Astrocyte (in vitro differentiated cells and primary cell): ENCODE measurements at regions not wholly inside any gene's neighbourhood (a gene's known extent, or its start where the extent isn't known, plus 50 kb on each side); places are given as distances from the start of the nearest gene placed in this dataset.

Source experiments
- DNase-seq: peaks from one replicate; pipeline ENCODE4 v3.0.0-alpha.2; 2010; ENCODE audit warnings: low read depth
- FAIRE-seq: peaks from 2 replicates; lab custom pipeline; 2011; peaks lifted over from hg19 to GRCh38; lab: Jason Lieb, UNC
- H2AFZ ChIP-seq: 2 replicates; pipeline ENCODE4 v1.6.0; 2012; ENCODE audit warnings: low read depth, low read length, inconsistent platforms
- H3K27ac ChIP-seq: 2 replicates; pipeline ENCODE4 v1.5.1; 2011; ENCODE audit warnings: low read depth, low read length, inconsistent platforms
- H3K27me3 ChIP-seq: 2 replicates; pipeline ENCODE4 v1.6.0; 2011; ENCODE audit warnings: low read length, inconsistent platforms; ENCODE audit not compliant: insufficient read depth
- H3K36me3 ChIP-seq: 2 replicates; pipeline ENCODE4 v1.5.1; 2011; ENCODE audit warnings: low read length, inconsistent platforms; ENCODE audit not compliant: insufficient read depth
- H3K4me1 ChIP-seq: 2 replicates; pipeline ENCODE4 v1.5.1; 2011; ENCODE audit warnings: low read length, inconsistent platforms; ENCODE audit not compliant: insufficient read depth
- H3K4me2 ChIP-seq: 2 replicates; pipeline ENCODE4 v1.6.0; 2012; ENCODE audit warnings: low read length, inconsistent platforms
- H3K4me3 ChIP-seq: 2 replicates; pipeline ENCODE4 v1.5.1; 2011; ENCODE audit warnings: low read depth, mild to moderate bottlenecking, low read length, inconsistent platforms; ENCODE audit not compliant: insufficient read depth
- H3K79me2 ChIP-seq: 2 replicates; pipeline ENCODE4 v1.6.0; 2012; ENCODE audit warnings: mild to moderate bottlenecking, low read length, inconsistent platforms; ENCODE audit not compliant: insufficient read depth
- H3K9ac ChIP-seq: 2 replicates; pipeline ENCODE4 v1.6.0; 2012; ENCODE audit warnings: mild to moderate bottlenecking, low read length, inconsistent platforms
- H3K9me3 ChIP-seq: 2 replicates; pipeline ENCODE4 v1.5.1; 2012; ENCODE audit warnings: low read depth, mild to moderate bottlenecking, low read length, inconsistent platforms; ENCODE audit not compliant: insufficient read depth
- H4K20me1 ChIP-seq: 2 replicates; pipeline ENCODE4 v1.6.0; 2012; ENCODE audit warnings: low read length, inconsistent platforms; ENCODE audit not compliant: insufficient read depth
- H3K27ac Mint-ChIP-seq: one replicate; pipeline ENCODE4 v1.8.0; 2021; ENCODE audit warnings: mild to moderate bottlenecking, mixed read lengths; ENCODE audit not compliant: unreplicated experiment
- H3K27me3 Mint-ChIP-seq: one replicate; pipeline ENCODE4 v1.8.0; 2021; ENCODE audit warnings: low read depth, mixed read lengths; ENCODE audit not compliant: unreplicated experiment
- H3K36me3 Mint-ChIP-seq: one replicate; pipeline ENCODE4 v1.8.0; 2021; ENCODE audit warnings: low read depth, mixed read lengths; ENCODE audit not compliant: unreplicated experiment
- H3K4me1 Mint-ChIP-seq: one replicate; pipeline ENCODE4 v1.8.0; 2021; ENCODE audit warnings: low read depth, mixed read lengths; ENCODE audit not compliant: unreplicated experiment
- H3K4me3 Mint-ChIP-seq: one replicate; pipeline ENCODE4 v1.8.0; 2021; ENCODE audit warnings: mild to moderate bottlenecking, moderate library complexity, mixed read lengths; ENCODE audit not compliant: unreplicated experiment
- H3K9me3 Mint-ChIP-seq: one replicate; pipeline ENCODE4 v1.8.0; 2021; ENCODE audit warnings: mild to moderate bottlenecking, mixed read lengths; ENCODE audit not compliant: unreplicated experiment
- EZH2 ChIP-seq: IDR thresholded peaks from 2 replicates; pipeline ENCODE4 v1.6.1; 2012; ENCODE audit warnings: mild to moderate bottlenecking, low read length, inconsistent platforms; ENCODE audit not compliant: insufficient read depth
- TF ChIP-seq, protein P1 (sequence below): IDR thresholded peaks from 2 replicates; pipeline ENCODE4 v1.5.1; 2011; ENCODE audit warnings: low read depth, mild to moderate bottlenecking, inconsistent platforms, low read length, moderate library complexity; ENCODE audit not compliant: insufficient read depth

DNA sequence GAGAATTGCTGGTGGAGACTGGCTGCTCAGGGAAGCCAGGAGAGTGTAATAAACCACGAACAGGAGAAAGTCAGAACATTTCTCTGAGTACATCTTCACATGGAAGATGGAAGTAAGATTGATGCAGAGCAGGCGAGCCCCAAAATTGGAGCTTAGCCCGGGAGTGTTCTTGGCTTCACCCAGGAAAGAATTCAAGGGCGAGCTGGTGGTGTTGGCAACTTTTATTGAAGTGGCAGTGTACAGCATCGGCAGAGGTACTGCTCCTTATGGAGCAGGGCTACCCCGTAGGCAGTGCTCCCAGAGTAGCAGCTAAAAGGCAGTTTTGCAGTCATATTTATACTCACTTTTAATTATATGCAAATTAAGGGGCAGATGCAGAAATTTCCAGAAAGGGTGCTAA, 281.4 kb upstream of the MEX3C start:
- Histone ChIP-seq H2AFZ (no peak overlapping the region), H3K36me3 (no peaks in the 10 kb centered on the region), H3K9me3 (no peaks in the 10 kb centered on the region), H3K4me1 (no peaks in the 10 kb centered on the region), H3K4me3 (no peak overlapping the region), H4K20me1 (no peaks in the 10 kb centered on the region), H3K27me3 (no peaks in the 10 kb centered on the region), H3K27ac (no peak overlapping the region), H3K9ac (no peak overlapping the region), H3K79me2 (no peaks in the 10 kb centered on the region), H3K4me2 (no peak overlapping the region)
- no peak overlapping the region for H3K27ac Mint-ChIP-seq
- no peak for TF ChIP-seq EZH2
- TF ChIP-seq, protein P1, sequence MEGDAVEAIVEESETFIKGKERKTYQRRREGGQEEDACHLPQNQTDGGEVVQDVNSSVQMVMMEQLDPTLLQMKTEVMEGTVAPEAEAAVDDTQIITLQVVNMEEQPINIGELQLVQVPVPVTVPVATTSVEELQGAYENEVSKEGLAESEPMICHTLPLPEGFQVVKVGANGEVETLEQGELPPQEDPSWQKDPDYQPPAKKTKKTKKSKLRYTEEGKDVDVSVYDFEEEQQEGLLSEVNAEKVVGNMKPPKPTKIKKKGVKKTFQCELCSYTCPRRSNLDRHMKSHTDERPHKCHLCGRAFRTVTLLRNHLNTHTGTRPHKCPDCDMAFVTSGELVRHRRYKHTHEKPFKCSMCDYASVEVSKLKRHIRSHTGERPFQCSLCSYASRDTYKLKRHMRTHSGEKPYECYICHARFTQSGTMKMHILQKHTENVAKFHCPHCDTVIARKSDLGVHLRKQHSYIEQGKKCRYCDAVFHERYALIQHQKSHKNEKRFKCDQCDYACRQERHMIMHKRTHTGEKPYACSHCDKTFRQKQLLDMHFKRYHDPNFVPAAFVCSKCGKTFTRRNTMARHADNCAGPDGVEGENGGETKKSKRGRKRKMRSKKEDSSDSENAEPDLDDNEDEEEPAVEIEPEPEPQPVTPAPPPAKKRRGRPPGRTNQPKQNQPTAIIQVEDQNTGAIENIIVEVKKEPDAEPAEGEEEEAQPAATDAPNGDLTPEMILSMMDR: no peak
- DNase-seq (no peak), FAIRE-seq (no peak)
- no peak overlapping the region for H3K4me3 Mint-ChIP-seq
- no peaks in the 10 kb centered on the region for H3K9me3 Mint-ChIP-seq
- H3K36me3 Mint-ChIP-seq: no peaks in the 10 kb centered on the region
- no peaks in the 10 kb centered on the region for H3K27me3 Mint-ChIP-seq
- peaks cover 4% of the 10 kb centered on the region for H3K4me1 Mint-ChIP-seq

DNA sequence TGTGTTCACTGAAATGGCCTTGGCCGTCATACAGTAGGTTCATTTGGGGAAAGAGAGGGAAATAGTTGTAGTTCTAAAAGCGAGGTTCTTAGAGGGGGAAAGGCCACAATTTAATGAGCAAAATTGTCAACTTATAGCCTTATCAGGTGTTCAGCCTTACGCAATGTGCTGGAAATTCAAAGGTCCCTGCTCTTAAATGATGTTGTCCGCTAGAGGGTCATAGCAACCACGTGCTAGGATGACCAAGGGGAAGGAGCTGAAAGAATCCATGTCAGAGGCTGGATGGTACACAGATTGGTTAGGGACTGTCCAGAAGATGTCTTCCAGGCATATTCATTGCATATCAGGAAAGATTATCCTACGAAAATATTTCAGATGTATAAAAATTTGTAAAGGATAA, 282.3 kb upstream of the MEX3C start:
- H4K20me1 ChIP-seq: no peaks in the 10 kb centered on the region
- H3K79me2 ChIP-seq: no peaks in the 10 kb centered on the region
- Mint-ChIP-seq H3K9me3 (no peaks in the 10 kb centered on the region), H3K27me3 (no peaks in the 10 kb centered on the region), H3K4me3 (no peak overlapping the region), H3K36me3 (no peaks in the 10 kb centered on the region), H3K27ac (no peak overlapping the region), H3K4me1 (peaks cover 4% of the 10 kb centered on the region)
- H3K4me2 ChIP-seq: no peak overlapping the region
- FAIRE-seq (no peak), DNase-seq (no peak)
- no peak overlapping the region for H3K4me3 ChIP-seq
- H3K27me3 ChIP-seq: no peaks in the 10 kb centered on the region
- H3K4me1 ChIP-seq: no peaks in the 10 kb centered on the region
- no peak overlapping the region for H3K9ac ChIP-seq
- H3K9me3 ChIP-seq: no peaks in the 10 kb centered on the region
- TF ChIP-seq, protein P1: no peak
- no peak for TF ChIP-seq EZH2
- H2AFZ ChIP-seq: no peak overlapping the region
- H3K27ac ChIP-seq: no peak overlapping the region
- H3K36me3 ChIP-seq: no peaks in the 10 kb centered on the region

DNA sequence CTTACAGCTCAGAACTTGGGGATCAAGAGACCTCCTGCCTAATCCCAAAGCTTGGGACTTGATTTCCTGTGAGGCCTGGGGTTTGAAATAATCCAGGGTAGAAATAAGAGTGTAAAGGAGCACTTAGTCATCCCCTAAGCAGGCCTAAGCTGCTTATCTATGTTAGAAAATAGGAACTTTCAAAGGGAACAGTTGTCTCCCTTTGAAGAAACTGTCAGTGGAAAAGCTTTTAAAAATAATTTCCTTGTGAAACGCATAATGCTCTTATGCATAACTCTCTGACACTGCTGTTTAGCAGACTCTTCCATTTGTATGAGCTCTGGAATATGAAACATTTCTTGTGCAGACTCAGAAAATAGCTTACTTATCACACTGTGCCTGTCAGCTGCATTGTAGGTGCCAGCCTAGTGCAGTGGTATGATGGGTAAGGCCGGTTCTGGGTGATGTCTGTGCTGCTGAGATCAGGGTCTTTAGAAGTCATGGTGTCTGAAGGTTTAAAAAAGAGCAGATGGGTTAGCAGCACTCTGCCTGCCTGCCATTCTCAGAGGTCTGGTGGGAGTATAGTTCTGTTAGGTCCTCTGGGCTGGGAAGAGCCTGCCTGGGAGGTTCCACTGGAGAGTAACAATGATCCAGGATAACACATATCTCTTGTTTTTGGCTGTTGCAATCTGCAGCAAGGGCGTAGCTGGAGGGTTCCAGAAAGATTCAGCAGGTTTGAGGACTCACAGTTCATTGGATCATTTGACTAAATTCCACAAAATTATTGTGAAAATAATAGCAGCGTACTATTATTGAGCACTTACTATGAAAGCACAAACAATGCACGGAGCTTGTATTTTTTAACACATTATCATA, 283.2 kb upstream of the MEX3C start:
- H3K27ac ChIP-seq: no peak overlapping the region
- H3K4me2 ChIP-seq: no peak overlapping the region
- no peaks in the 10 kb centered on the region for H3K27me3 Mint-ChIP-seq
- no peak overlapping the region for H3K4me3 Mint-ChIP-seq
- peaks cover 4% of the 10 kb centered on the region for H3K4me1 Mint-ChIP-seq
- no peaks in the 10 kb centered on the region for H3K36me3 Mint-ChIP-seq
- H3K27ac Mint-ChIP-seq: no peak overlapping the region
- H3K9ac ChIP-seq: no peak overlapping the region
- no peak overlapping the region for H3K4me3 ChIP-seq
- no peaks in the 10 kb centered on the region for H3K9me3 ChIP-seq
- no peak for FAIRE-seq
- TF ChIP-seq, protein P1: no peak
- no peak for TF ChIP-seq EZH2
- H2AFZ ChIP-seq: no peak overlapping the region
- H3K79me2 ChIP-seq: no peaks in the 10 kb centered on the region
- no peak for DNase-seq
- H3K4me1 ChIP-seq: no peaks in the 10 kb centered on the region
- H4K20me1 ChIP-seq: no peaks in the 10 kb centered on the region
- no peaks in the 10 kb centered on the region for H3K9me3 Mint-ChIP-seq
- no peaks in the 10 kb centered on the region for H3K36me3 ChIP-seq
- H3K27me3 ChIP-seq: no peaks in the 10 kb centered on the region
